Dedifferentiated amniotic fluid mesenchymal stem cell (primary cell): ENCODE measurements at regions not wholly inside any gene's neighbourhood (a gene's known extent, or its start where the extent isn't known, plus 50 kb on each side); places are given as distances from the start of the nearest gene placed in this dataset.

Experiments used
- DNase-seq: peaks from one replicate; pipeline ENCODE4 v3.0.0-alpha.2; 2016; ENCODE audit errors: extremely low spot score

DNA sequence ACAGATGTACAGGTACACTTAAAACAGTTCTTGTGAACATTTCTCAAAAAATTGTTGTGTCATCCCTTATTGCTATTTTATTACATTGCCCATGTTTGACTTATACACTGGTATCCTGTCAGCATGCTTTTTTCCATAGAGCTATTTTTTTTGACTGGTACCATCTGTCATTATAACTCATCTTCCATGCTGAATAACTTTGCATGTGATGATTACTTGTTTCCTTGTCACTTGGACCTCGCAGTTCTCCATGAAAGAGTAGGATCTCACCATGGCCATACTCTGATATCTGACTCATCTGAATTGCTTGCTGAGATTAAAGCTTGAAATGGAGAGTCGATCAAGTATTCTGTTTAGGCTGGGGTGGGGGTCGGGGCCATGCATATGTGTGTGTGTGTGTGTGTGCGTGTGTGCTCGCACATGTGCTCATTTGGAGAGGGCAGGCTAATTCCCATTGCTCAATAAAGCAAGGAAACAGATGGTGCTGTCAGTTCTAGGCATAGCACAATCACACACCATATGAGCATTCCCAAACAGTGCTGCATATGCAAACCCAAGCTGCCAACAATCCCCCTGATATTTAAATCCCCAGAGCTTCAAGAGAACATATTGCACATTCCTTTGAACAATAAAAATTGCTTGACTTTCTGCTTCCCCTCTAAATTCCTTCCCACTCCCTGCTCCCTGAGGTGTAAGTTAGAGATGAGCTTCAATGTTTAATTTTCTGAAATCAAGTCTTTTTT lies 62.9 kb downstream of the NHLRC3 start:
- DNase-seq, result no peak

DNA sequence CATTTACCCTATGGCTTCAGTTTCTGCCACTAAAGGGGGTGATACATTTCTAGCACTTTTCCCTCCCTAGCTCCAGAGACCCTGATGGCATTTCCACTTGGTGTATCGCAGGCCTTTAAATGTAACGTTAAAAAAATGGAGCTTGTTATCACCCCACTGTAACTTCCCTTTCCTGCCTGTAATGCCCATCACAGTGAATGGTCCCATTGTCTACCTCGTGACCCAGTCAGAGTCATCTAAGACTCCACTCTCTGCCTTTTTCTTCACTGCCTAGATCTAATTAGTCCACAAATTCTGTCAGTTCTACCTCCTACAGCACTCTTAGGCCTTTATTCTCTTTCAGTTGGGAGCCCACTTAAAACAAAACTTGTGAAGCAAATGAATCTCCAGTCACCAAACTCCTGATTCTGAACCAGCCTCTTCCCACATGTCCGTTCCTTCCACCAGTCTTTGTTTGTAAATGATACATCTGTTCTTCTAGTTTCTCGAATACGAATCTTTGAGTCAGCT lies 64.8 kb downstream of the NHLRC3 start:
- no peak for DNase-seq

DNA sequence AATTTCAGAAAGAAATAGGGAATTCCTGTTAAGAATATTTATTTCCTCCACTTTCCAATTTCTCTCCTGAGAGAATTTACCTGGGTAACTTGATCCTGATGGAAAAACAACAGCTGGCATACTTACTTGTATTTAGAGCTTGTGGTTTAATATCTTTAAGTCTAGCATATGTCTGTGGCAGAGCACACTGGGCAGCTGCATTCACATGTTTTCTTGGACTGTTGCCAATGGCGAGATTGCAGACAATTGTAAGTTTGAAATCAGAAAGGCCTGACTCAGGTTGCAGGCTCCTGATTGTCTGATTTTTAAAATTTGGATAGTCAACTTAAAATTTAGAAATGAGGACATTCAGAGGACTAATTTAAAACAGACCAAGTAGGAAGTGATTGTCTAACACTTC lies 66.9 kb downstream of the NHLRC3 start:
- no peak for DNase-seq

DNA sequence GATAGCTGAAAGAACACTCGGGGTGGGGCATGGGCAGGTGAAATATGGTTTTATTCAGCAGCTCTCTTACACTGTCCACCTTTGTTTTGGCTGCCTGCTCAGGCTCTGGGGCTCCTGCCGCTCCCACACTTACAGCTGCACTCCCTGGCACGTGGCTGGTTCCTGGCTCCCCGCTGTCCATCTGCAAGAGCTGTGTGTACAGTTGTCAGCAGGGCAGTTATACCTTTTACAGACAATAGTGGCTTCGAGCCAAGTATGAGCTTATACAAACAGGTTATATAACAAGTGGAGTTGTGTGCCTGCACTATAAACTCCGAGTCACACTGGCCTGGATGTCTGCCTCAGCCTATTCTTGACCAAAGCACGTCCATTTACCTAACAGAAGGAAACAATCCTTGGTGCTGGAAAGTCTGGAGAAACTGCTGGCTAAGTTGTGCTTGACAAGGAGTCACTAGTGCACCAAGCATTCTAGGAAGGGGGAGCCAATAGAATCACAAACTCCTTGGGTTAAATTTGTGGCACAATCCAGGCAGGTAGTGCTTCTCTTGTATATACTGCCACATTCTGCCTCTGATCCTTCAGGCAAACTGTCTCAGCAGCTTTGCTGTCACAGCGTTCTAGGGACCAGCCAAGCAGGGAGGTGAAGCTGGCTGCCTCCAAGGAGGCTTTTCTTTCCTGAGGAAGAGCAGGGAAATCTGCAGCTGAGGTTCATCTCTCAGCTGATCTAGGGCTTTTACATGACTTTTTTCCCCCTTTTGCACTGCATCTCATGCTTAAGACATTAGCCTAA lies 68.2 kb downstream of the NHLRC3 start:
- DNase-seq, result no peak

DNA sequence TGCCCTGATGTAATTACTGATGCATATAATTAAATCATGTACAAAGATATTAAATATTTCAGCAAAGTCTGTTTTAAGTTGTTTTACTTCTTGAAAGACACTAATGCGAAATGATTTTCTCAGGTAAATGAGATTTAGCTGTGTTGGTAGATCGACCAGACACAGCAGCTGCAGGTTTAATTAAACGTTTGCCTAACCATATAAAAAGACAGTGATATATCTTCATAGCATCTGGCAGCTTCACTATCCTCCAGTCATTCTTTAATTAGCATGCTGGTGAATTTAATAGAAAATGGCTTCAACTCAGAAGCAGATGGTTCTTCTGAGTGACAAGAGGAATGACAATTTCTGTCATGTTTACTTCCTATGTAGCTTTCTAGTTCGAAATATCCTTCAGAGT lies 69.3 kb downstream of the NHLRC3 start:
- DNase-seq, result no peak

DNA sequence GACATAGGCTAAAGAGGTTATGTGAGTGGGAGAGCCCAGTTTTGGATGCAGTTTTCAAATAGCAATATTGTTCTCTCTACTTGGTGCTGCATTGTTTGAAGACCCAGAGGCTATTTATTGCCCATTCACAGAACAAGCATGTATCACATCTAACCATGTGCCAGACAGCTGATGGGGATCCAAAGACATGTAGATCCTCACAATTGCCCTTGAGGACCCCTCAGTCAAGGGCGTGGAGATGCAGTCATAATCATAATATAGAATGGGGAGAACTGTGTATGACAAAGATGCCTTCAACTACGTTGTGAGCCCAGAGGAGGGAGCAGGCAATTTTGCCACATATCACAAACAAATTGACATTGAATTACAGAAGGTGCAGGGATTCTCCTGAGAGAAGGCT lies 70.5 kb downstream of the NHLRC3 start:
- no peak for DNase-seq

DNA sequence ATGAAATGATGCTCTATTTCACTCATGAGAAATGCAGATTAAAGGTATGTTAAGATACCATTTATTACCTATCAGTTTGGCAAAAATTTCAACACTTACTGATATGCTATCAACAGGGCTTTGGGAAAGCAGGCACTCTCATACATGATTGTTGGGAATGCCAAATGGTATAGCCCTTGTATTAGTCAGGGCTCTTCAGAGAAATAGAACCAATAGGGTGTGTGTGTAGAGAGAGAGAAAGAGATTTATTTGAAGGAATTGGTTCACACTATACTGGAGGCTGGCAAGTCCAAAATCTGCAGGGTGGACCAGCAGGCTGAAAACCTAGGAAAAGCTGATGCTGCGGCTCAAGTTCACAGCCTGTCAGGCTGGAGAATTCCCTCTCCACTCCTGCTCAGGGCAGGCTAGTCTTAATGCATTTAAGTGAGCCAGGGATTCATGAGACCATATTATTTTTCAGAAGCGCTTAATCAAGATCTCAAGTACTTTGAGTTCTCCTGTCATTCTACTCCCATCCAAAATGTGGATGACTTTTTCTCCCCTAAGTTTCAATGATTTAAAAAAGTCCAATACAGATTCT lies 72.4 kb downstream of the NHLRC3 start:
- DNase-seq, result no peak

DNA sequence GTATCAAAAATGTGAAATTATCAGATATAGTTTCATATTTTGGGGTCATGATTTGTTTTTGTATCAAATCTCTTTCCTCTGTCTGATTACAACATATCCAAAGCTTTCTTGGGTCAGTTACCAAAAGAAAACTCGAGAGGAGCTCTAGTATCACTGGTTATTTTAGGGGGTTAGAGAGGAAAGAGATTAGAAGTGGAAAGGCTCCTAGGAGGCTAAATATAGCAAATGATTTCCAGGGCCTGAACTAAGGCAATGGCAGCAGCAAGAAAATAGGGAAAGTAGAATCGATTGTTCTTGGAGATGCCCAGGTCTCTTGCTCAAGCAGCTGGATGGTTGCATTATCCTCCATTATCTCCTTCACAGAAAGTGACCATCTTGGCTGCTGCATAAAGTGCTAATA lies 72.9 kb downstream of the NHLRC3 start:
- no peak for DNase-seq

DNA sequence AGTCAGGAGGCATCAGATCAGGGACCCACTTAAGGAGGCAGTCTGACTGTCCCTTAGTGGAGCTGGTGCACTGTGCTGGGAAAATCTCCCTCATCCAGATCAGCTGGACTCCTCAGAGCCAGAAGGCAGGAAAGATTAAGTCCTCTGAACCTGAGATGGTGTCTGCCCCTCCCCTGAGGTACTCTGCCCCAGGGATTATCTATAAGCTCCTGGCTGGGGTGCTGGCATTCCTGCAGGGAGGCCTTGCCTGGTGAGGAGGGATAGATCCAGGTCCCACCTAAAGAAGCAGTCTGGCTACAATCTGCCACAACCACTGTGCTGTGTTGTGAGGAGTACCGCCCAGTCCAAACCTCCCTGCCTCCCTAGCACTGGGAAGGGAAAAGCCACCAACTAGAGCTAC lies 81.2 kb downstream of the NHLRC3 start:
- DNase-seq, result no peak

DNA sequence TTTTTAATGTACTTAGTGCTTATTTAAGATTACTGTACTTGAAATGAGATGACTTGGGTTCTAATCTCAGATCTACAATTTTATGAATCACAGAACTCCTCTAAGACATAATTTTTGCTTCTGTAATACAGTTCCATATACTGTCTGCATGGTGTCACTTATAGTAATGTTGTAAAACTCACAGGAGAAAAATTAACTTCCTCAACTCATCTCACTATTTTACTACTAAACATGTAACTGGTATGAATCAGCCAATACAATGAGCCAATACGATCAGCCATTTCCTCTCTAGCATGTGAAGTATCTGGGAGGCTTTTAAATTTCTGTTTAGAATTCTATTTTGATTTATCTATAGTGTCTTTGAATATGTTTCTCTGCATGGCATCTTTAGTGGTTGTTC lies 85.3 kb downstream of the NHLRC3 start:
- no peak for DNase-seq

DNA sequence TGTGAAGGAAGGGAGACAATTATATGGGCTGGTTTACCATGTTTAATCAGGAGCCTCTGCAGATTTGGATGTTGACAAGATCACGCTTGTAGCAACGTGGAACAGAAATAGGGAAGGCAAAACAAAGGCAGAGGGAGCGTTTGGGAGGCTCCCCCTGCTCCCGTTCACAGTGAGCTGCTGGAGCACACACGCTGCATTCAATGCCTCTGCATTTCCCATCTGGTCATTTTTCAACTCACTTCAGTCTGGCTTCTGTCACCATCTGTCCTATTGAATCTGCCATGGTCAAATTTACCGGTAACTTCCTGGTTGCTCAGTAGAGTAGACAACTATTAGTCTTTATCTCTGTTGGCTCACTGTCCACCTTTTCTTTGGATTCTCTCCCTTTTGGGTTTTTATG lies 91.0 kb downstream of the NHLRC3 start:
- DNase-seq, result no peak

DNA sequence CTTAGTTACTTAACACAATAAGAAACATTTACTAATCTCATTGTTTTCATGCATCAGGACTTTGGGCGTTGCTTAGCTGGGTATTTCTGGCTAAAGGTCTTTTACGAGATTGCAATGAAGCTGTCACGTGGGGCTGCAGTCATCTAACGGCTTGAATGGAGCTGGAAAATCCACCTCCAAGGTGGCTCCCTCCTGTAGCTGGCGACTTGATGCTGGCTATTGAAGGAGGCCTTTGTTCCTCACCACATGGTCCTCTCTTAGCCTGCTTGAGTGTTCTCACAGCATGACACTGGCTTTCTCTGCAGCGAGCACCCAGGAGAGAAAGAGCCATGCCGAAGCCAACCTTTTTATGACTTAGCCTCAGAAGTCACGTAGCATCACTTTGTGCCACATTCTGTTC lies 92.0 kb downstream of the NHLRC3 start:
- no peak for DNase-seq

DNA sequence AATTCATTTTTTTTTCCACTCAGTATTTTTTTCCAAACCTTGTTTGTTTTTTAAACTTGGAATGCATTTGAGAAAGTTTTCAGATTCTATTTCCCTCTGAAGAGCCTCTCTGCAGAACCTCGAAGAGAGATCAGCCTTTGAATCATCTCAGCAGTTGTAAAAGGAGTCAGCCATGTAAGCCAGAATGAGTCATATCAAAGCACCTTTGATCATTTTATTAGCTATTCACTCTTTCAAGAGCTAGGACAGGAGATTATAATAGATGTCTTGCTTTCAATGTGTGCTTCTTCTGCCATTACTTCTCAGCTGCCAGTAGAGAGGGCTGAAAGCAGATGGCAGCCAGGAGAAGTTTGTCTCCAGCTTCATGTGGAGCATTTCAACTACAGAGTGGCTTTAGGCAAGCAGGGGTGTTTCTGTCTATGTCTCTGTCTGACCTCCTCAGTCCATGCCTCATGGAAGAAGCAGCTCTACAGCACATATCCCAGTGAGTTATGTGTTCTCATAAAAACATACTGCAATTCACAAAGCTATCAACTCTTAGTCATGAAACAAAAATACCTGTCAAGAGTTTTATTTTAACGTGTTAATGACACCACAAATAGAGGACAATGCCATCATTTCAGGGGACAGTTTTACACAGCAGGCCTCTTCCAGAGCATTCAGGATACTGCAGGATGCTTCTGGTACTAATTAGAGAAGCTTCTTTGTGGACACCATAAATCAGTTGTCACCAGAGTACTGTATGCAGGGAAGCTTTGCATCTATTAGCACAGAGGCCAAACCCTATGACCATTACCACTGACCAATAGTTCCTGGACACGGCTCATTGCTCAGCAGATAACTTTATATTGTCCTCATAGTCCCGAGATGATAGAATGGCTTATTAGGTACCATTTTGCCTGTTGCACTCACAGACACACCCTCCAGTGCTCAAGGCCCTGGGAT lies 94.3 kb downstream of the NHLRC3 start:
- no peak for DNase-seq

DNA sequence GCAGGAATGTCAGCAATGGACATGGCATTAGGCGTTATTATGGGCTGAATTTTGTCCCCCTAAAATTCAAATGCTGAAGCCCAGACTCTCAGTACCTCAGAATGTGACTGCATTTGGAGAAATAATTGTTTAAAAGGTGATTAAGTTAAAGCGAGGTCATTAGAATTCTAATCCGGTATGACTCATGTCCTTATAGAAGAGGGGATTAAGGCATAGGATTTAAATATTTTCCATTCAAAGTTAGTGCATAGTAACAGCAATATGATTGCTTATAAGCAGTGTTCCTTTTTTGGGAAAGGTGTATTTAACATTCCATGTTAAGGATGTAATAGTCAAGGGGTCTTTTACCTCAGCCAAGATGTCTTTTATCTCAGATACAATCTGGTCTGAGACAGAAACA lies 95.5 kb downstream of the NHLRC3 start:
- DNase-seq, result no peak

DNA sequence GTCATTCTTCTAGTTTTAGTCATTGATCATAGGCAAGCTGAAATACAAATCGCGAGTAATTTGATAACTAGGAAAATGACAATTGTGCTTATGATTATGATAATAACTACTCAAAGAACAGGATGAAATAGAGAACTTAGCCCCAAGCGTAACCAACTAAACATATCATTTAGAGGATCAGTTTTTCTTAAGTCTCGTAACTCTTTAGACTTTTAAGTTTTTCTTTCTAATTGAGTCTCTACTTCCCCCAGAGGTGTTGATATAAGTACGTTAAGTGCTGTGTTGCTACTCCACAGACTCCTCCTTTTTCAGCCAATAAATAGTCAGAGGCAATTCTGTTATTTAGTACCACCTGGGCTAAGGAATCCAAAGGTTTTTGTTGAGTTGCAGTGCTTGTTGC lies 96.3 kb downstream of the NHLRC3 start:
- no peak for DNase-seq

DNA sequence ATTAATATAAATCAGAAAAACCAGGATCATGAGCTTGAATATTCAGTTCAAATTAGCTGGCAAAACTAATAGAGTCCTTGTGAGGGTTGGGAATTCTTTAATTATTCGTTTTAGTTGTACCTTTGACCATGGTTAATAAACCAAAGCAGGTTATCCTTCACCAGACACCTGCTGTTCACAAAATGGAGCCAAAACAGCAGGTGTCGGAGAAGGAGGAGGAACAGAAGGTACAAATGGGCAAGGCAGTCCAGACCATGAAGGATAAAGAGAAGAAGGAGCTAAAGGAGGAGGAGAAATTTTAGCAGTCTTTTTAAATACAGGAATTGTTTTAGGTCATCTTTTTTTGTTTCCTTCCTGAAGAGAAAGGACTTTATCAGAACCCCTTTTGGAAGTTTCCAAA lies 106.1 kb downstream of the NHLRC3 start:
- no peak for DNase-seq

DNA sequence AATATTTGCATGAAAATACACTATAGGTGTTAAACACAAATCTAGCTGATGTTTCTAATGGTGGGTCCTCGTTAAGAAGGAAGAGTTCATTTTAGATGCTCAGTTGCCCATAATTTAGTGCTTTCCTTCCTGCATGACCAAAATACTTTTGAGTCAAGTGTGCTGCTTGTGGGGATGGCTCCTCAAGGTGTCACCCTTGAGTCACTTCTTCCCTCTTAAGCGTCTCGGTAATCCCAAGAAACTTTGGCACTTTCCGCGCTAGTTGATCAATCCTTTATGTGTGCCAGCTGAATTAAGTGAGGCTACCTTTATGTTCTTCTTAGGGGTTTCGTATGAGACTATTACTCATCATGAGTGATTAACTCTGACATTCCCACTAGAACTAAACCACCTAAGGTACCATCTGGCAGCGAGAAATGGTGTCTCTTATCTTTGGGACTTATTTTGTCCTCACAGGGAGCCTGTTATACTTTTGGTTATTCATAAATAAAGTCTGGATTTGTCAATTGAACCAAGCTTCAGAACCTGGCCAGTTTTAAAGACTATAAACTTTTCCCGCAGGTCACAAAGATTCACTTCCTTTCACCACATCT lies 106.8 kb downstream of the NHLRC3 start:
- DNase-seq, result peak; percentile 59

DNA sequence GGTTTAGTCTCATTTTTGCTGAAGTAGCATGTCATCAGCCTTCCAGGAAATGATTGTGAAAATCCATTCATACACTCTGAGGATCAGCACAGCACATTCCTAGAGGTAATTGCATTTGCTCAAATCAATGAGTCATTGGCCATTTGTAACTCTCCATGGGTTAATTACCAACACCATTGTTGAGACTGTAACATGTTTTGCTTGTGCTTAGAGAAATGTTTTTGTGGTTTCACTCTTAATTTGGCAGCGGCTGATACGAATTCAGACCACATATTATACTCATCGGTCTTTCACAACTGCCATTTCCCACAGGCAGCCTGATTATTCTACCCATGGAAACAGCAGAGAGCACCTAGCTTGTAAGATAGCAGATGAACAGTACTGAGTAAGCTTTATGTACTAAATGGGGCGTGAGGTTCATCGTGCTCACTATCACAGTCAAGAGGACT lies 110.3 kb downstream of the NHLRC3 start:
- DNase-seq, result no peak

DNA sequence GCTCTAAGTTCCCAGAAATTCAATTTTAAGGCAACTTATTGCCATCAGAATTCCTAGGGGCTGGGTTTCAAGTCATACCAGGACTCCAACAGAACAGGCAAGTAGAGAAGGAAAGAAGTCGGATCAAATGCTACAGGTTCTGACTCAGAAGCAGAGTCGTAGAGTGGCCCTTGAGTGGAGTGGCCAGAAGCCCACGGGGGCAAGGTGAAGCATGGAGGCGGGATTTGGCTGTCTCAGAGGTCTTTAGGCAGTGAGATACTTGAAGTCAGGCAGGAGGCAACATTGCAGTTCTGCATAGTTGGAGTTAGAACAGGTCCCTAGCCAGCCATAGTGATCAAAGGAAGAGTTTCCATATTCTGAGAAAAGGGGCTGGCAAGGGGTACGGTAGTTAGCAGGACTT lies 111.6 kb downstream of the NHLRC3 start:
- no peak for DNase-seq

DNA sequence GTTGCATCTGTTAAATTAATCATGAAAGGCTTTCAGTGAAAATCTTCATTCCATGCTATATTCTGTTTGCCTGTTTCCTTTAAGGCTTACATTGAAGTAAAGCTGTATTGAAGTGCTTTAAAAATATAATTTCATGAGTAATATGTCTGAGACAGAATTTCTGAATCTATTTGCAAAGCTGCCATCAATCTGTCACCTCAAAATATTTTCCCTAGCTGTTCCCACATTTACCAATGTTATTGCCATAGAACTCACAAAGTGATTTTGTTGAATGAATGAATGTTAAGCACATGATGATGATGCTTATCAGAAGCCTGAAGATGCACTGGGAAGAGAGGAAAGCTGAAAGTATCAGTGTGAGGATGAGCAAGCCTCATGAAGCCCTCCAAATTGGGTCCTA lies 115.8 kb downstream of the NHLRC3 start:
- no peak for DNase-seq

DNA sequence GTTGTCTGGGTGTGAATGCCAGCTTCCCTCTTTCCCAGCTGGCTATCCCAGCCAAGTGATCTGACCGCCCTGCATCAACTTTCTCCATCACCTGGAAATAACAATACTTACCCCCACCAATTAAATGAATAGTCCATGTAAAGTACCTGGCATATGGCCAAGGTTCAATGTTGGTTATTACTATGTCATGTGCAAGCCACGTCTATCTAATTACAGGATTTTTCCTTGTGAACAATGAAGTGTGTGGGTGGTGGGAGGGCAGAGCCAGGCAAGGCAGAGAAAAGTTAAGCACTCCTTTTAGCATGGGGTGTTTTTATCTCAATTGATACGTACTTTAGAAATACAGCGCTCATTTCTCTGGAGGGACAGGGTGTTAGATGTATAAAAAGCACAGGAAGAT lies 121.1 kb downstream of the NHLRC3 start:
- no peak for DNase-seq
